SK-N-SH treated with all-trans-retinoic acid at 6 μM for 48 hours (cell line): ENCODE measurements at regions not wholly inside any gene's neighbourhood (a gene's known extent, or its start where the extent isn't known, plus 50 kb on each side); places are given as distances from the start of the nearest gene placed in this dataset.

Experiments used
- ATAC-seq: fragments of 200-7000 bp; cut with Tn5 transposase; 3 replicates; pipeline ENCODE4 v1.9.1; 2020; ENCODE audit warnings: mild to moderate bottlenecking, moderate library complexity
- CREB5 ChIP-seq: fragments of 250-450 bp; sonication (Bioruptor Pico); IDR thresholded peaks from 2 replicates; pipeline ENCODE4 v1.5.1; 2020; ENCODE audit warnings: low read depth, mild to moderate bottlenecking, moderate library complexity
- CSDC2 ChIP-seq: fragments of 250-450 bp; sonication (Bioruptor Pico); IDR thresholded peaks from 2 replicates; pipeline ENCODE4 v1.5.0; 2020; ENCODE audit warnings: mild to moderate bottlenecking, moderate library complexity
- CSRNP3 ChIP-seq: fragments of 250-450 bp; sonication (Bioruptor Pico); IDR thresholded peaks from 2 replicates; pipeline ENCODE4 v1.5.1; 2021; ENCODE audit warnings: mild to moderate bottlenecking, moderate library complexity
- ESRRG ChIP-seq: fragments of 250-450 bp; sonication (Bioruptor Pico); IDR thresholded peaks from 2 replicates; pipeline ENCODE4 v1.6.1; 2021; ENCODE audit warnings: mild to moderate bottlenecking
- GLIS3 ChIP-seq: fragments of 250-450 bp; sonication (Bioruptor Pico); IDR thresholded peaks from 2 replicates; pipeline ENCODE4 v1.5.0; 2020; ENCODE audit warnings: mild to moderate bottlenecking, moderate library complexity
- ISL1 ChIP-seq: fragments of 250-450 bp; sonication (Bioruptor Pico); IDR thresholded peaks from 2 replicates; pipeline ENCODE4 v2.1.2; 2022; ENCODE audit warnings: mild to moderate bottlenecking, moderate library complexity
- OSR1 ChIP-seq: fragments of 250-450 bp; sonication (Bioruptor Pico); IDR thresholded peaks from 2 replicates; pipeline ENCODE4 v1.8.0; 2022; ENCODE audit warnings: moderate library complexity, mild to moderate bottlenecking, inconsistent platforms
- PATZ1 ChIP-seq: fragments of 250-450 bp; sonication (Bioruptor Pico); IDR thresholded peaks from 2 replicates; pipeline ENCODE4 v1.8.0; 2020; ENCODE audit warnings: mild to moderate bottlenecking, moderate library complexity, borderline replicate concordance
- POU6F1 ChIP-seq: fragments of 250-450 bp; sonication (Bioruptor Pico); IDR thresholded peaks from 2 replicates; pipeline ENCODE4 v1.8.0; 2021; ENCODE audit warnings: low read depth, mild to moderate bottlenecking, moderate library complexity, borderline replicate concordance
- PPARA ChIP-seq: fragments of 250-450 bp; sonication (Bioruptor Pico); IDR thresholded peaks from 2 replicates; pipeline ENCODE4 v1.5.0; 2020; ENCODE audit warnings: mild to moderate bottlenecking, borderline replicate concordance
- RARB ChIP-seq: fragments of 250-450 bp; sonication (Bioruptor Pico); IDR thresholded peaks from 2 replicates; pipeline ENCODE4 v1.8.0; 2021; ENCODE audit warnings: mild to moderate bottlenecking, moderate library complexity
- SNAI2 ChIP-seq: fragments of 250-450 bp; sonication (Bioruptor Pico); IDR thresholded peaks from 2 replicates; pipeline ENCODE4 v1.5.0; 2020; ENCODE audit warnings: mild to moderate bottlenecking, moderate library complexity
- TCF4 ChIP-seq: fragments of 250-450 bp; sonication (Bioruptor Pico); IDR thresholded peaks from 2 replicates; pipeline ENCODE4 v1.8.0; 2021; ENCODE audit warnings: mild to moderate bottlenecking, moderate library complexity, borderline replicate concordance
- TOX ChIP-seq: fragments of 250-450 bp; sonication (Bioruptor Pico); IDR thresholded peaks from 2 replicates; pipeline ENCODE4 v1.8.0; 2021; ENCODE audit warnings: mild to moderate bottlenecking, moderate library complexity, borderline replicate concordance
- TSHZ2 ChIP-seq: fragments of 250-450 bp; sonication (Bioruptor Pico); IDR thresholded peaks from 2 replicates; pipeline ENCODE4 v1.5.0; 2020; ENCODE audit warnings: mild to moderate bottlenecking, moderate library complexity
- ZC3H10 ChIP-seq: fragments of 250-450 bp; sonication (Bioruptor Pico); IDR thresholded peaks from 2 replicates; pipeline ENCODE4 v1.5.1; 2021; ENCODE audit warnings: mild to moderate bottlenecking, moderate library complexity
- ZFP30 ChIP-seq: fragments of 450-650 bp; formaldehyde crosslinking; IDR thresholded peaks from 2 replicates; pipeline ENCODE4 v1.5.0; 2022; ENCODE audit warnings: mild to moderate bottlenecking, moderate library complexity
- ZNF565 ChIP-seq: fragments of 450-650 bp; formaldehyde crosslinking; conservative IDR thresholded peaks from 2 replicates; pipeline ENCODE4 v1.5.0; 2020; ENCODE audit warnings: low read depth, mild to moderate bottlenecking, moderate library complexity
- ZNF70 ChIP-seq: fragments of 450-650 bp; formaldehyde crosslinking; IDR thresholded peaks from 2 replicates; pipeline ENCODE4 v1.5.0; 2020; ENCODE audit warnings: mild to moderate bottlenecking, moderate library complexity
- ZNF8 ChIP-seq: fragments of 450-650 bp; formaldehyde crosslinking; IDR thresholded peaks from 2 replicates; pipeline ENCODE4 v1.5.0; 2020; ENCODE audit warnings: mild to moderate bottlenecking, moderate library complexity

- no peak for TF ChIP-seq POU6F1 (CRISPR knock-in tag)
- no peak for TF ChIP-seq ISL1 (CRISPR knock-in tag)
- TF ChIP-seq TOX (CRISPR knock-in tag): no peak
- no peak for TF ChIP-seq PPARA (CRISPR knock-in tag)
- TF ChIP-seq TCF4: no peak
These were observed 689.6 kb downstream of the SLITRK5 start (continued) for GRCh38 chr13:88360761-88361160.

- TF ChIP-seq PATZ1 (CRISPR knock-in tag) (no peak), TCF4 (no peak), ZNF70 (CRISPR knock-in tag) (no peak), CSDC2 (CRISPR knock-in tag) (no peak), PPARA (CRISPR knock-in tag) (no peak), TSHZ2 (no peak), TOX (CRISPR knock-in tag) (no peak), SNAI2 (CRISPR knock-in tag) (no peak), RARB (CRISPR knock-in tag) (no peak), GLIS3 (CRISPR knock-in tag) (no peak), CREB5 (CRISPR knock-in tag) (no peak), ZNF565 (CRISPR knock-in tag) (no peak), ZFP30 (CRISPR knock-in tag) (no peak), CSRNP3 (CRISPR knock-in tag) (no peak), OSR1 (CRISPR knock-in tag) (no peak)
- no peak for ATAC-seq
These were observed 698.7 kb downstream of the SLITRK5 start for GRCh38 chr13:88369866-88370265.

GRCh38 chr13:88376760-88377388 lies 705.7 kb downstream of the SLITRK5 start:
- no peak for ATAC-seq
- no peak for TF ChIP-seq ESRRG (CRISPR knock-in tag)
- TF ChIP-seq TSHZ2: no peak
- no peak for TF ChIP-seq ZNF565 (CRISPR knock-in tag)
- no peak for TF ChIP-seq ZNF70 (CRISPR knock-in tag)
- no peak for TF ChIP-seq GLIS3 (CRISPR knock-in tag)
- TF ChIP-seq TOX (CRISPR knock-in tag): no peak
- TF ChIP-seq PPARA (CRISPR knock-in tag): no peak
- no peak for TF ChIP-seq SNAI2 (CRISPR knock-in tag)
- TF ChIP-seq PATZ1 (CRISPR knock-in tag): no peak
- TF ChIP-seq CREB5 (CRISPR knock-in tag): no peak
- TF ChIP-seq ZNF8: no peak
- no peak for TF ChIP-seq TCF4
- TF ChIP-seq OSR1 (CRISPR knock-in tag): no peak
- no peak for TF ChIP-seq ZC3H10 (CRISPR knock-in tag)
- TF ChIP-seq ZFP30 (CRISPR knock-in tag): no peak
